CD14-positive monocyte (primary cell): ENCODE measurements at regions not wholly inside any gene's neighbourhood (a gene's known extent, or its start where the extent isn't known, plus 50 kb on each side); places are given as distances from the start of the nearest gene placed in this dataset.

Experiments
- DNase-seq, 3 donors: peaks; one replicate each; pipeline ENCODE4 v3.0.0-alpha.2; 2011 to 2022
- H2AFZ ChIP-seq: 2 replicates; pipeline ENCODE4 v1.6.0; 2012; ENCODE audit warnings: mild to moderate bottlenecking, low read depth, low read length, inconsistent platforms; ENCODE audit not compliant: insufficient read depth, poor library complexity, severe bottlenecking
- H3K27ac ChIP-seq, 2 donors: 1 replicate in 1 of 2; 2 replicates in 1 of 2; pipeline ENCODE4 v1.5.1; 2012 to 2013; ENCODE audit warnings: low read length in 2 of 2, control low read depth in 1 of 2, inconsistent platforms in 1 of 2, low read depth in 1 of 2, mild to moderate bottlenecking in 1 of 2
- H3K27me3 ChIP-seq, 2 donors: one replicate each; pipeline versions ENCODE4 v1.6.0 to v1.6.1; 2011 to 2013; ENCODE audit warnings: low read length in 2 of 2; ENCODE audit not compliant: control insufficient read depth in 2 of 2, insufficient read depth in 2 of 2
- H3K36me3 ChIP-seq, 2 donors: replicated peaks in 1 of 2; 1 replicate in 1 of 2; 2 replicates in 1 of 2; pipeline versions ENCODE4 v1.5.1 to v1.6.1; 2012 to 2013; ENCODE audit warnings: low read length in 2 of 2, control low read depth in 1 of 2, inconsistent platforms in 1 of 2, mild to moderate bottlenecking in 1 of 2; ENCODE audit not compliant: insufficient read depth in 2 of 2, control insufficient read depth in 1 of 2
- H3K4me1 ChIP-seq, 2 donors: 1 replicate in 1 of 2; 2 replicates in 1 of 2; pipeline versions ENCODE4 v1.5.1 to v1.6.1; 2012 to 2013; ENCODE audit warnings: low read length in 2 of 2, control low read depth in 1 of 2, inconsistent platforms in 1 of 2, mild to moderate bottlenecking in 1 of 2, moderate library complexity in 1 of 2; ENCODE audit not compliant: insufficient read depth in 2 of 2, control insufficient read depth in 1 of 2
- H3K4me2 ChIP-seq: replicated peaks from 2 replicates; pipeline ENCODE3; 2012; ENCODE audit warnings: low read length, moderate library complexity, mild to moderate bottlenecking; ENCODE audit not compliant: poor library complexity, severe bottlenecking; ENCODE audit errors: extremely low read depth
- H3K4me3 ChIP-seq, 3 experiments: fragments of 200-600 bp in 1 of 3; sonication (generic) in 1 of 3; replicated peaks in 1 of 3; 1 replicate in 2 of 3; 2 replicates in 1 of 3; pipeline ENCODE4 v1.5.1; 2011 to 2013; ENCODE audit warnings: low read length in 3 of 3, mild to moderate bottlenecking in 3 of 3, control low read depth in 2 of 3, low read depth in 2 of 3, inconsistent platforms in 1 of 3, moderate library complexity in 1 of 3
- H3K79me2 ChIP-seq: 2 replicates; pipeline ENCODE4 v1.6.0; 2012; ENCODE audit warnings: mild to moderate bottlenecking, control low read depth, inconsistent platforms, low read length, moderate library complexity; ENCODE audit not compliant: insufficient read depth
- H3K9ac ChIP-seq: 2 replicates; pipeline ENCODE4 v1.6.0; 2017; ENCODE audit warnings: low read length, mild to moderate bottlenecking; ENCODE audit not compliant: insufficient read depth, poor library complexity, severe bottlenecking
- H3K9me3 ChIP-seq, 2 donors: replicated peaks in 1 of 2; 1 replicate in 1 of 2; 2 replicates in 1 of 2; pipeline versions ENCODE4 v1.5.1 to v1.6.1; 2012 to 2013; ENCODE audit warnings: low read length in 2 of 2, control low read depth in 1 of 2; ENCODE audit not compliant: control insufficient read depth in 1 of 2, insufficient read depth in 1 of 2
- H4K20me1 ChIP-seq: 2 replicates; pipeline ENCODE4 v1.6.0; 2012; ENCODE audit warnings: mild to moderate bottlenecking, low read length, control low read depth, moderate library complexity; ENCODE audit not compliant: insufficient read depth
- H3K27ac Mint-ChIP-seq, 7 donors: one replicate each; pipeline ENCODE4 v1.8.0; 2020; ENCODE audit warnings: mild to moderate bottlenecking in 7 of 7, mixed read lengths in 7 of 7, moderate library complexity in 6 of 7, inconsistent platforms in 2 of 7
- H3K27me3 Mint-ChIP-seq, 3 donors: one replicate each; pipeline ENCODE4 v1.8.0; 2021 to 2022; ENCODE audit warnings: low read depth in 3 of 3, mild to moderate bottlenecking in 3 of 3, mixed read lengths in 3 of 3, moderate library complexity in 3 of 3, inconsistent platforms in 1 of 3
- H3K36me3 Mint-ChIP-seq, 2 donors: one replicate each; pipeline ENCODE4 v1.8.0; 2020; ENCODE audit warnings: mixed read lengths in 2 of 2, inconsistent platforms in 1 of 2, mild to moderate bottlenecking in 1 of 2
- H3K4me1 Mint-ChIP-seq: one replicate; pipeline ENCODE4 v1.8.0; 2020; ENCODE audit warnings: mild to moderate bottlenecking, mixed read lengths
- H3K4me3 Mint-ChIP-seq, 2 donors: one replicate each; pipeline ENCODE4 v1.8.0; 2020; ENCODE audit warnings: mild to moderate bottlenecking in 2 of 2, mixed read lengths in 2 of 2, moderate library complexity in 1 of 2
- H3K9me3 Mint-ChIP-seq, 7 donors: one replicate each; pipeline ENCODE4 v1.8.0; 2020 to 2022; ENCODE audit warnings: mixed read lengths in 7 of 7, mild to moderate bottlenecking in 6 of 7, moderate library complexity in 6 of 7, inconsistent platforms in 2 of 7
- WGBS: methylation state at CpG from one replicate; pipeline ENCODE4 v1.1.5; 2013; ENCODE audit warnings: missing lambda C conversion rate; ENCODE audit not compliant: insufficient coverage; 5-methylcytosine and 5-hydroxymethylcytosine counted together
- intact Hi-C, 2 donors: fragments of 100-400 bp; cut with micrococcal nuclease; formaldehyde crosslinking; loops; one replicate each; pipeline versions ENCODE4 v1.15.0 to v1.15.1; 2023
- TF ChIP-seq, protein P1 (sequence below): fragments of 200-600 bp; IDR thresholded peaks from one replicate; pipeline ENCODE4 v1.8.0; 2022; ENCODE audit warnings: antibody characterized with exemption, mild to moderate bottlenecking

DNA sequence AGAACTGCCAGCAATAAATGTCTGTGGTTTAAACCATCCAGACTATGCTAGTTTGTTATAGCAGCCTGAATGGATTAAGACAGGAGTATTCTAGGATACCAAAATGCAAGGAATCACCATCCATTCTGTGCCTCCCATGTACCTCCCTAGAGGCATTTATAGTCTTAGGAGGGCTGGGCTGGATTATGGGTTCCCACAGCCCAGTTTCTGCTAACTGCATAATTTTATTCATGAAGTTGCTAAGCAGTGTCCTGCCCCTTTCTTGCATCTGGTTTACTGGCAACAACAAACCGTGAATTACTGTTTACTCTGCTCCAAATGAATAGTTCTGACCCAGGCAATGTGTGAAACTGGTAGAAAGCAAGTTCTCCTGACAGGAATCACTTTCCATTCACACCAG lies 67.1 kb upstream of the PRKX start:
- no peak for DNase-seq
- intact Hi-C loops, result no loop called here
- Histone ChIP-seq H3K27ac (no peak overlapping the region), H3K4me1 (no peaks in the 10 kb centered on the region), H4K20me1 (no peaks in the 10 kb centered on the region), H2AFZ (no peak overlapping the region), H3K4me2 (no peak overlapping the region), H3K79me2 (no peaks in the 10 kb centered on the region), H3K27me3 (no peaks in the 10 kb centered on the region), H3K36me3 (no peaks in the 10 kb centered on the region), H3K9ac (no peak overlapping the region), H3K4me3 (no peak overlapping the region), H3K9me3 (no peaks in the 10 kb centered on the region)
- H3K9me3 Mint-ChIP-seq, result peaks cover 0 to 16% (median 7%) of the 10 kb centered on the region in 7 donors
- H3K4me1 Mint-ChIP-seq, result peaks cover 2% of the 10 kb centered on the region
- WGBS, result 100% methylated on average over 1 of the region's 1 CpG
- TF ChIP-seq, protein P1, sequence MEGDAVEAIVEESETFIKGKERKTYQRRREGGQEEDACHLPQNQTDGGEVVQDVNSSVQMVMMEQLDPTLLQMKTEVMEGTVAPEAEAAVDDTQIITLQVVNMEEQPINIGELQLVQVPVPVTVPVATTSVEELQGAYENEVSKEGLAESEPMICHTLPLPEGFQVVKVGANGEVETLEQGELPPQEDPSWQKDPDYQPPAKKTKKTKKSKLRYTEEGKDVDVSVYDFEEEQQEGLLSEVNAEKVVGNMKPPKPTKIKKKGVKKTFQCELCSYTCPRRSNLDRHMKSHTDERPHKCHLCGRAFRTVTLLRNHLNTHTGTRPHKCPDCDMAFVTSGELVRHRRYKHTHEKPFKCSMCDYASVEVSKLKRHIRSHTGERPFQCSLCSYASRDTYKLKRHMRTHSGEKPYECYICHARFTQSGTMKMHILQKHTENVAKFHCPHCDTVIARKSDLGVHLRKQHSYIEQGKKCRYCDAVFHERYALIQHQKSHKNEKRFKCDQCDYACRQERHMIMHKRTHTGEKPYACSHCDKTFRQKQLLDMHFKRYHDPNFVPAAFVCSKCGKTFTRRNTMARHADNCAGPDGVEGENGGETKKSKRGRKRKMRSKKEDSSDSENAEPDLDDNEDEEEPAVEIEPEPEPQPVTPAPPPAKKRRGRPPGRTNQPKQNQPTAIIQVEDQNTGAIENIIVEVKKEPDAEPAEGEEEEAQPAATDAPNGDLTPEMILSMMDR, result no peak
- no peak overlapping the region for H3K4me3 Mint-ChIP-seq
- H3K27ac Mint-ChIP-seq, result no peak overlapping the region
- peaks cover 0 to 2% of the 10 kb centered on the region in 2 donors for H3K36me3 Mint-ChIP-seq
- peaks cover 0 to 1% (median 0%) of the 10 kb centered on the region in 3 donors for H3K27me3 Mint-ChIP-seq

DNA sequence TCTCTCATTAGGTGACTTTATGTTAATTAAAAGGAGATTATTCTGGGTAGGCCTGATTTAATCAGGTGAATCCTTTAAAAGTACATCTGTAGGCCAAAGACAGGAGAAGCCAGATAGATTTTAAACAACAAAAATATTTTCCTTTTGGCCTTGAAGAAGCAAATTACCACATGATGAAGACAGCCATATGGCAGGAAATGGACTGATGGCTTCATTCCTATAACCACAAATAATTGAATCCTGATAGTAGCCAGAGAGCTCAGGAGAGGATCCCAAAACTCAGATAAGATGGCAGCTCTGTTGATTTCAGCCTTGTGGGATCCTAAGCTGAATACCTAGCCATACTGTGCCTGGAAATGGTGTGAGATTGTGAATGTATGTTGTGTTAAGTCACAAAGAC lies 66.1 kb upstream of the PRKX start:
- TF ChIP-seq, protein P1, result no peak
- Mint-ChIP-seq H3K27ac (no peak overlapping the region), H3K4me3 (no peak overlapping the region), H3K36me3 (no peaks in the 10 kb centered on the region), H3K9me3 (peaks cover 0 to 11% (median 0%) of the 10 kb centered on the region in 7 donors), H3K27me3 (peaks cover 0 to 1% (median 0%) of the 10 kb centered on the region in 3 donors), H3K4me1 (no peaks in the 10 kb centered on the region)
- Histone ChIP-seq H3K4me1 (no peaks in the 10 kb centered on the region), H3K4me3 (no peak overlapping the region), H3K9me3 (no peaks in the 10 kb centered on the region), H2AFZ (no peak overlapping the region), H3K27me3 (no peaks in the 10 kb centered on the region), H3K9ac (no peak overlapping the region), H3K4me2 (no peak overlapping the region), H3K27ac (no peak overlapping the region), H3K79me2 (no peaks in the 10 kb centered on the region), H3K36me3 (no peaks in the 10 kb centered on the region), H4K20me1 (no peaks in the 10 kb centered on the region)
- intact Hi-C loops, result no loop called here
- DNase-seq, result no peak
